Omental fat pad (tissue), 3 donors: ENCODE measurements at regions not wholly inside any gene's neighbourhood (a gene's known extent, or its start where the extent isn't known, plus 50 kb on each side); places are given as distances from the start of the nearest gene placed in this dataset.
A peak's percentile ranks its signal among the peaks of the same experiment; 100 is the strongest.

Experiments used
- ATAC-seq: fragments of 150-250 bp; one replicate; pipeline ENCODE4 v1.9.1; 2016; ENCODE audit warnings: mild to moderate bottlenecking, moderate library complexity; ENCODE audit not compliant: low FRiP score
- DNase-seq: peaks from one replicate; pipeline ENCODE4 v3.0.0-alpha.2; 2019; ENCODE audit warnings: low spot score
- CTCF ChIP-seq, 3 donors: fragments of 450-650 bp; IDR thresholded peaks; one replicate each; pipeline ENCODE4 v1.5.1; 2016 to 2017; ENCODE audit warnings: antibody characterized with exemption in 3 of 3, mild to moderate bottlenecking in 3 of 3, moderate library complexity in 2 of 3

- TF ChIP-seq CTCF (IDR thresholded peaks at IDR 0.05), result no peak
- DNase-seq, result no peak
- ATAC-seq, result no peak
These were observed 493.6 kb upstream of the PROK2 start for GRCh38 chr3:72278349-72279067.

GRCh38 chr3:72277710-72278109 lies 492.8 kb upstream of the PROK2 start:
- ATAC-seq, result no peak
- TF ChIP-seq CTCF (IDR thresholded peaks at IDR 0.05), result no peak

GRCh38 chr3:72276806-72277205 lies 491.9 kb upstream of the PROK2 start:
- ATAC-seq (no peak), DNase-seq (no peak)
- no peak for TF ChIP-seq CTCF (IDR thresholded peaks at IDR 0.05)

More at GRCh38 chr3:72277710-72278109, 492.8 kb upstream of the PROK2 start:
- no peak for DNase-seq

GRCh38 chr3:72275331-72275751 lies 490.4 kb upstream of the PROK2 start:
- no peak for TF ChIP-seq CTCF (IDR thresholded peaks at IDR 0.05)
- DNase-seq (no peak), ATAC-seq (no peak)

GRCh38 chr3:72274493-72275330 lies 489.8 kb upstream of the PROK2 start:
- DNase-seq, result no peak
- ATAC-seq, result peak; percentile 37
- TF ChIP-seq CTCF (IDR thresholded peaks at IDR 0.05), result no peak

- no peak for TF ChIP-seq CTCF (IDR thresholded peaks at IDR 0.05)
- no peak for DNase-seq
- no peak for ATAC-seq
These were observed 488.7 kb upstream of the PROK2 start for GRCh38 chr3:72273615-72274014.
